Effector memory CD8-positive, alpha-beta T cell (primary cell): ENCODE measurements at regions not wholly inside any gene's neighbourhood (a gene's known extent, or its start where the extent isn't known, plus 50 kb on each side); places are given as distances from the start of the nearest gene placed in this dataset.

Source experiments
- ATAC-seq: fragments of 150-1000 bp; cut with Tn5 transposase; replicated peaks from 2 replicates; pipeline ENCODE4 v1.10.0; 2021; ENCODE audit warnings: mild to moderate bottlenecking, moderate library complexity
- DNase-seq, 3 experiments: peaks; one replicate each; pipeline ENCODE4 v3.0.0; 2021
- H3K27ac Mint-ChIP-seq, 2 donors: one replicate each; pipeline ENCODE4 v1.8.0; 2022; ENCODE audit warnings: mild to moderate bottlenecking in 2 of 2, mixed read lengths in 2 of 2, moderate library complexity in 2 of 2
- H3K27me3 Mint-ChIP-seq, 2 donors: one replicate each; pipeline ENCODE4 v1.8.0; 2022; ENCODE audit warnings: mixed read lengths in 2 of 2
- H3K36me3 Mint-ChIP-seq: one replicate; pipeline ENCODE4 v1.8.0; 2022; ENCODE audit warnings: mild to moderate bottlenecking, moderate library complexity, mixed read lengths; ENCODE audit not compliant: insufficient read depth
- H3K4me1 Mint-ChIP-seq, 2 donors: one replicate each; pipeline ENCODE4 v1.8.0; 2022; ENCODE audit warnings: low read depth in 2 of 2, mixed read lengths in 2 of 2
- H3K4me3 Mint-ChIP-seq, 2 donors: one replicate each; pipeline ENCODE4 v1.8.0; 2022; ENCODE audit warnings: mild to moderate bottlenecking in 2 of 2, mixed read lengths in 2 of 2, moderate library complexity in 2 of 2
- H3K9me3 Mint-ChIP-seq, 2 donors: one replicate each; pipeline ENCODE4 v1.8.0; 2022; ENCODE audit warnings: mixed read lengths in 2 of 2

GRCh38 chr1:82562448-82562847, 761.7 kb downstream of the ADGRL2 start:
- DNase-seq = no peak
- Mint-ChIP-seq H3K27me3 (no peaks in the 10 kb centered on the region), H3K9me3 (peaks cover 5 to 8% of the 10 kb centered on the region in 2 donors), H3K27ac (no peak overlapping the region), H3K4me3 (no peak overlapping the region), H3K36me3 (no peaks in the 10 kb centered on the region), H3K4me1 (no peaks in the 10 kb centered on the region)
- ATAC-seq = no peak

GRCh38 chr1:82560566-82560965, 759.8 kb downstream of the ADGRL2 start:
- no peak for DNase-seq
- Mint-ChIP-seq H3K4me3 (no peak overlapping the region), H3K9me3 (peaks cover 5 to 8% of the 10 kb centered on the region in 2 donors), H3K27me3 (no peaks in the 10 kb centered on the region), H3K36me3 (no peaks in the 10 kb centered on the region), H3K4me1 (no peaks in the 10 kb centered on the region), H3K27ac (no peak overlapping the region)
- ATAC-seq = no peak

GRCh38 chr1:82555501-82555900, 754.8 kb downstream of the ADGRL2 start:
- no peak overlapping the region for H3K27ac Mint-ChIP-seq

GRCh38 chr1:82549841-82550240, 749.1 kb downstream of the ADGRL2 start:
- H3K9me3 Mint-ChIP-seq = peaks cover 14 to 18% of the 10 kb centered on the region in 2 donors
- no peak overlapping the region for H3K27ac Mint-ChIP-seq
- no peaks in the 10 kb centered on the region for H3K36me3 Mint-ChIP-seq
- no peaks in the 10 kb centered on the region for H3K27me3 Mint-ChIP-seq
- DNase-seq = no peak
- H3K4me3 Mint-ChIP-seq = no peak overlapping the region
- no peak for ATAC-seq
- no peaks in the 10 kb centered on the region for H3K4me1 Mint-ChIP-seq

More at GRCh38 chr1:82555501-82555900, 754.8 kb downstream of the ADGRL2 start:
- Mint-ChIP-seq H3K36me3 (no peaks in the 10 kb centered on the region), H3K9me3 (peaks cover 10% of the 10 kb centered on the region in 2 donors), H3K4me1 (no peaks in the 10 kb centered on the region), H3K27me3 (no peaks in the 10 kb centered on the region), H3K4me3 (no peak overlapping the region)
- ATAC-seq (no peak), DNase-seq (no peak)

GRCh38 chr1:82542766-82543165, 742.0 kb downstream of the ADGRL2 start:
- ATAC-seq (no peak), DNase-seq (no peak)
- no peaks in the 10 kb centered on the region for H3K27me3 Mint-ChIP-seq
- H3K4me1 Mint-ChIP-seq = no peaks in the 10 kb centered on the region
- H3K9me3 Mint-ChIP-seq = peaks cover 13 to 19% of the 10 kb centered on the region in 2 donors
- no peak overlapping the region for H3K4me3 Mint-ChIP-seq
- H3K27ac Mint-ChIP-seq = no peak overlapping the region
- no peaks in the 10 kb centered on the region for H3K36me3 Mint-ChIP-seq

GRCh38 chr1:82542141-82542540, 741.4 kb downstream of the ADGRL2 start:
- ATAC-seq = no peak
- Mint-ChIP-seq H3K36me3 (no peaks in the 10 kb centered on the region), H3K27me3 (no peaks in the 10 kb centered on the region), H3K4me1 (no peaks in the 10 kb centered on the region), H3K4me3 (no peak overlapping the region), H3K9me3 (peaks cover 13 to 19% of the 10 kb centered on the region in 2 donors), H3K27ac (no peak overlapping the region)
- DNase-seq = no peak

- ATAC-seq = no peak
- H3K9me3 Mint-ChIP-seq = peaks cover 11 to 18% of the 10 kb centered on the region in 2 donors
- DNase-seq = no peak
- H3K36me3 Mint-ChIP-seq = no peaks in the 10 kb centered on the region
- H3K27ac Mint-ChIP-seq = no peak overlapping the region
- H3K4me1 Mint-ChIP-seq = no peaks in the 10 kb centered on the region
- H3K27me3 Mint-ChIP-seq = no peaks in the 10 kb centered on the region
- no peak overlapping the region for H3K4me3 Mint-ChIP-seq
These were observed 739.3 kb downstream of the ADGRL2 start for GRCh38 chr1:82540006-82540405.

GRCh38 chr1:82538876-82539275, 738.1 kb downstream of the ADGRL2 start:
- H3K4me3 Mint-ChIP-seq = no peak overlapping the region
- no peaks in the 10 kb centered on the region for H3K36me3 Mint-ChIP-seq
- peaks cover 11 to 20% of the 10 kb centered on the region in 2 donors for H3K9me3 Mint-ChIP-seq
- H3K27ac Mint-ChIP-seq = no peak overlapping the region
- no peaks in the 10 kb centered on the region for H3K27me3 Mint-ChIP-seq
- DNase-seq (no peak), ATAC-seq (no peak)
- no peaks in the 10 kb centered on the region for H3K4me1 Mint-ChIP-seq

GRCh38 chr1:82534996-82535395, 734.3 kb downstream of the ADGRL2 start:
- no peaks in the 10 kb centered on the region for H3K27me3 Mint-ChIP-seq
- peaks cover 6 to 15% of the 10 kb centered on the region in 2 donors for H3K9me3 Mint-ChIP-seq
- H3K4me3 Mint-ChIP-seq = no peak overlapping the region
- no peak overlapping the region for H3K27ac Mint-ChIP-seq
- ATAC-seq (no peak), DNase-seq (no peak)
- no peaks in the 10 kb centered on the region for H3K4me1 Mint-ChIP-seq
- no peaks in the 10 kb centered on the region for H3K36me3 Mint-ChIP-seq

- H3K27me3 Mint-ChIP-seq = no peaks in the 10 kb centered on the region
- H3K9me3 Mint-ChIP-seq = peaks cover 8 to 14% of the 10 kb centered on the region in 2 donors
These were observed 724.6 kb downstream of the ADGRL2 start for GRCh38 chr1:82525378-82525777.

GRCh38 chr1:82520611-82521010, 719.9 kb downstream of the ADGRL2 start:
- ATAC-seq (no peak), DNase-seq (no peak)
- no peak overlapping the region for H3K27ac Mint-ChIP-seq
- no peak overlapping the region for H3K4me3 Mint-ChIP-seq
- H3K27me3 Mint-ChIP-seq = no peaks in the 10 kb centered on the region
- no peaks in the 10 kb centered on the region for H3K36me3 Mint-ChIP-seq
- H3K4me1 Mint-ChIP-seq = no peaks in the 10 kb centered on the region
- H3K9me3 Mint-ChIP-seq = peaks cover 0 to 8% of the 10 kb centered on the region in 2 donors

More at GRCh38 chr1:82525378-82525777, 724.6 kb downstream of the ADGRL2 start:
- H3K4me3 Mint-ChIP-seq = no peak overlapping the region
- ATAC-seq (no peak), DNase-seq (no peak)
- H3K36me3 Mint-ChIP-seq = no peaks in the 10 kb centered on the region
- no peaks in the 10 kb centered on the region for H3K4me1 Mint-ChIP-seq
- no peak overlapping the region for H3K27ac Mint-ChIP-seq

GRCh38 chr1:82517586-82517985, 716.9 kb downstream of the ADGRL2 start:
- Mint-ChIP-seq H3K27ac (no peak overlapping the region), H3K27me3 (no peaks in the 10 kb centered on the region), H3K36me3 (no peaks in the 10 kb centered on the region), H3K4me3 (no peak overlapping the region), H3K4me1 (no peaks in the 10 kb centered on the region), H3K9me3 (peaks cover 0 to 8% of the 10 kb centered on the region in 2 donors)
- no peak for ATAC-seq
- no peak for DNase-seq

GRCh38 chr1:82515650-82516049, 714.9 kb downstream of the ADGRL2 start:
- no peak overlapping the region for H3K27ac Mint-ChIP-seq
- no peak for DNase-seq
- no peak for ATAC-seq
- no peaks in the 10 kb centered on the region for H3K27me3 Mint-ChIP-seq
- no peaks in the 10 kb centered on the region for H3K4me1 Mint-ChIP-seq
- H3K4me3 Mint-ChIP-seq = no peak overlapping the region
- peaks cover 4 to 5% of the 10 kb centered on the region in 2 donors for H3K9me3 Mint-ChIP-seq
- no peaks in the 10 kb centered on the region for H3K36me3 Mint-ChIP-seq

GRCh38 chr1:82511441-82511840, 710.7 kb downstream of the ADGRL2 start:
- Mint-ChIP-seq H3K4me3 (no peak overlapping the region), H3K27ac (no peak overlapping the region), H3K27me3 (no peaks in the 10 kb centered on the region), H3K4me1 (no peaks in the 10 kb centered on the region), H3K36me3 (no peaks in the 10 kb centered on the region), H3K9me3 (peaks cover 4 to 12% of the 10 kb centered on the region in 2 donors)
- ATAC-seq (no peak), DNase-seq (no peak)

- no peak for ATAC-seq
- H3K9me3 Mint-ChIP-seq = peaks cover 4 to 12% of the 10 kb centered on the region in 2 donors
- H3K4me3 Mint-ChIP-seq = no peak overlapping the region
- no peak for DNase-seq
- H3K36me3 Mint-ChIP-seq = no peaks in the 10 kb centered on the region
- H3K27ac Mint-ChIP-seq = no peak overlapping the region
- no peaks in the 10 kb centered on the region for H3K27me3 Mint-ChIP-seq
- H3K4me1 Mint-ChIP-seq = no peaks in the 10 kb centered on the region
These were observed 709.7 kb downstream of the ADGRL2 start for GRCh38 chr1:82510431-82510830.
